ENCODE measurements at regions not wholly inside any gene's neighbourhood (a gene's known extent, or its start where the extent isn't known, plus 50 kb on each side); places are given as distances from the start of the nearest gene placed in this dataset.
"Not testable (repeated sequence)": the region's sequence is repeated elsewhere in the genome, so short reads cannot be mapped to it uniquely, and the experiment has no call there.

DNA sequence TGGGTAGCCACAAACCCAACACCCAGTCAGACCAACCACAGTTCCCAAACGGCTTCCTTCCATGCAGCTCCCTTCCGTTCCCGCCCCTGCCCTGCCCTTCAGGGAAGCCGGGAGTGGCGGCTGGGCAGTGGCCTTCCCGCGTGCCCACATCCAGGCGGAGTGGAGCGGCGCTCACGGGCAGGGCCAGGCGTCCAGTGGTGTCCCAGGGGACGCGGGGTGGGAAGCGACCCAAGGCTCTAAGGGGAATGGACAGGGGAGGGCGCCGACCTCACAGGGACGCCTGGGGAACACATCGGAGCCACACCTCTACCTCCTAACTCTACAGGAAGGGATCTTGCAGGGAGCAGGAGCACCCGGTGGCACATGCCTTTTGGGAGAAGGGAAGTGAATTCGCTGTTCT lies 225.9 kb upstream of the MGAT5 start:
- DNase-seq (ENCODE audit: low spot score in 2 of 2) (no peak), ATAC-seq (ENCODE audit: low read depth) (no peak)
- Mint-ChIP-seq H3K4me3 (no peak overlapping the region), H3K4me1 (peaks cover 5% of the 10 kb centered on the region), H3K9me3 (no peaks in the 10 kb centered on the region), H3K27ac (no peak overlapping the region), H3K27me3 (peaks cover 13% of the 10 kb centered on the region), H3K36me3 (no peaks in the 10 kb centered on the region)

GRCh38 chr2:134029418-134029817 lies 224.5 kb upstream of the MGAT5 start:
- DNase-seq (ENCODE audit: low spot score in 2 of 2): no peak
- Mint-ChIP-seq H3K9me3 (peaks cover 2% of the 10 kb centered on the region), H3K36me3 (no peaks in the 10 kb centered on the region), H3K27ac (no peak overlapping the region), H3K4me3 (no peak overlapping the region), H3K27me3 (peaks cover 13% of the 10 kb centered on the region), H3K4me1 (peaks cover 5% of the 10 kb centered on the region)
- no peak for ATAC-seq (ENCODE audit: low read depth)

DNA sequence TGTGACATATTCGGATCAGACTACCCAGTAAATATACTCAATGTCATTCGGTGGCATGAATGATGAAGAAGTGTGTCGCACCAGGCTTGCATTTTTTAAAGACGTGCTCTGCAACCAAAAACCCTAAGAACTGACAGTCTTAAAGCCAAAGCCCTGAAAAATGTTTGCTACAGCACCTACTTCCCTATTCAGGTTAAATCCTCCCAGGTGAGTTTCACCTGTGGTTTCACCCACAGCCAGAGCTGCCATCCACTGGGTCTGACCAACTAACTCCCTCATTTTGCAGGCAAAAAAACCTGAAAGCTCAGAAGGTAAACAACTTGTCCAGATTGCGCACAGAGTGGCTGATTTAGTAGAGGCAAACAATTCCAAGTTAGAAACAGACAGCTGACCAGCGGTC lies 222.3 kb upstream of the MGAT5 start:
- Mint-ChIP-seq H3K4me3 (no peak overlapping the region), H3K4me1 (peaks cover 9% of the 10 kb centered on the region), H3K9me3 (peaks cover 2% of the 10 kb centered on the region), H3K27me3 (peaks cover 11% of the 10 kb centered on the region), H3K27ac (no peak overlapping the region), H3K36me3 (peaks cover 5% of the 10 kb centered on the region)
- ATAC-seq (ENCODE audit: low read depth) (no peak), DNase-seq (ENCODE audit: low spot score in 2 of 2) (no peak)

- Mint-ChIP-seq H3K9me3 (peaks cover 4% of the 10 kb centered on the region), H3K27ac (no peak overlapping the region)
- ATAC-seq (ENCODE audit: low read depth): no peak
Measured at GRCh38 chr2:134035605-134036370, 218.1 kb upstream of the MGAT5 start.

DNA sequence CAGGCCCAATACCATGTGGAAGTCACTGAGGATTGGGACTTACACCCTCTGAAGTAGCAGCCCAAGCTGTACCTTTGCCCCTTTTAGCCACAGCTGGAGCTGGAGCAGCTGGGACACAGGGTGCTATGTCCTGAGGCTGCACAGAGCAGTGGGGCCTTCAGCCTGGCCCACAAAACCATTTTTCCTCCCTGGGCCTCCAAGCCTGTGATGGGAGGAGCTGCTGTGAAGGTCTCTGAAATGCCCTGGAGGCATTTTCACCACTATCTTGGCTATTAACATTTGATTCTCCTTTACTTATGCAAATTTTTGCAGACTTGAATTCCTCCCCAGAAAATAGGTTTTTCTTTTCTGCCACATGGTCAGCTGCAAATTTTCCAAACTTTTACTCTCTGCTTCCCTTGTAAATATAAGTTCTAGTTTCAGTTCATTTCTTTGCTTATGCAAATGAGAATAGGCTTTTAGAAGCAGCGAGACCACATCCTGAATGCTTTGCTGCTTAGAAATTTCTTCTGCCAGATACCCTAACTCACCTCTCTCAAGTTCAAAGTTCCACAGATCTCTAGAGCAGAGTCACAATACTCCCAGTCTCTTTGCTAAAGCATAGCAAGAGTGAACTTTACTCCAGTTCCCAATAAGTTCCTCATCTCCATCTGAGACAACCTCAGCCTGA lies 213.8 kb upstream of the MGAT5 start:
- Mint-ChIP-seq H3K4me3 (peak overlapping the region; percentile 77), H3K4me1 (peaks cover 39% of the 10 kb centered on the region), H3K27ac (peak overlapping the region; percentile 77), H3K27me3 (no peaks in the 10 kb centered on the region), H3K36me3 (peaks cover 10% of the 10 kb centered on the region), H3K9me3 (peaks cover 4% of the 10 kb centered on the region)
- ATAC-seq (ENCODE audit: low read depth): peak; percentile 82
- no peak for DNase-seq (ENCODE audit: low spot score in 2 of 2)

More at GRCh38 chr2:134035605-134036370, 218.1 kb upstream of the MGAT5 start:
- DNase-seq (ENCODE audit: low spot score in 2 of 2): no peak
- peaks cover 12% of the 10 kb centered on the region for H3K36me3 Mint-ChIP-seq
- H3K4me1 Mint-ChIP-seq: peaks cover 25% of the 10 kb centered on the region
- no peak overlapping the region for H3K4me3 Mint-ChIP-seq
- H3K27me3 Mint-ChIP-seq: no peaks in the 10 kb centered on the region

GRCh38 chr2:134040626-134041172 lies 213.2 kb upstream of the MGAT5 start:
- H3K27me3 Mint-ChIP-seq; DNase-seq (ENCODE audit: low spot score in 2 of 2); H3K9me3 Mint-ChIP-seq: not testable (repeated sequence)
- Mint-ChIP-seq H3K36me3 (peaks cover 14% of the 10 kb centered on the region), H3K4me3 (peak overlapping the region; percentile 77), H3K4me1 (peaks cover 39% of the 10 kb centered on the region), H3K27ac (peak overlapping the region; percentile 77)
- peak; percentile 54 for ATAC-seq (ENCODE audit: low read depth)

- peak; percentile 41 for ATAC-seq (ENCODE audit: low read depth)
- Mint-ChIP-seq H3K4me1 (peaks cover 37% of the 10 kb centered on the region), H3K36me3 (peaks cover 13% of the 10 kb centered on the region), H3K4me3 (no peak overlapping the region), H3K9me3 (peaks cover 11% of the 10 kb centered on the region), H3K27ac (no peak overlapping the region), H3K27me3 (no peaks in the 10 kb centered on the region)
- no peak for DNase-seq (ENCODE audit: low spot score in 2 of 2)
Measured at GRCh38 chr2:134041877-134042276, 212.0 kb upstream of the MGAT5 start.

GRCh38 chr2:134043028-134043427 lies 210.8 kb upstream of the MGAT5 start:
- H3K9me3 Mint-ChIP-seq: peaks cover 11% of the 10 kb centered on the region

GRCh38 chr2:134052173-134052572 lies 201.7 kb upstream of the MGAT5 start:
- H3K36me3 Mint-ChIP-seq: no peaks in the 10 kb centered on the region
- DNase-seq (ENCODE audit: low spot score in 2 of 2): no peak
- ATAC-seq (ENCODE audit: low read depth): peak; percentile 27
- no peaks in the 10 kb centered on the region for H3K27me3 Mint-ChIP-seq
- peaks cover 13% of the 10 kb centered on the region for H3K9me3 Mint-ChIP-seq
- no peak overlapping the region for H3K4me3 Mint-ChIP-seq
- peaks cover 10% of the 10 kb centered on the region for H3K4me1 Mint-ChIP-seq
- H3K27ac Mint-ChIP-seq: peak overlapping the region; percentile 3

More at GRCh38 chr2:134043028-134043427, 210.8 kb upstream of the MGAT5 start:
- H3K4me3 Mint-ChIP-seq: peak overlapping the region; percentile 15
- DNase-seq (ENCODE audit: low spot score in 2 of 2); H3K27ac Mint-ChIP-seq; H3K27me3 Mint-ChIP-seq; ATAC-seq (ENCODE audit: low read depth); H3K36me3 Mint-ChIP-seq: not testable (repeated sequence)
- peaks cover 36% of the 10 kb centered on the region for H3K4me1 Mint-ChIP-seq

GRCh38 chr2:134056173-134056572 lies 197.7 kb upstream of the MGAT5 start:
- DNase-seq (ENCODE audit: low spot score in 2 of 2): no peak
- H3K27me3 Mint-ChIP-seq: no peaks in the 10 kb centered on the region
- no peak overlapping the region for H3K27ac Mint-ChIP-seq
- no peaks in the 10 kb centered on the region for H3K36me3 Mint-ChIP-seq
- peaks cover 5% of the 10 kb centered on the region for H3K4me1 Mint-ChIP-seq
- ATAC-seq (ENCODE audit: low read depth): no peak
- peaks cover 11% of the 10 kb centered on the region for H3K9me3 Mint-ChIP-seq
- H3K4me3 Mint-ChIP-seq: no peak overlapping the region

- not testable (repeated sequence) for H3K9me3 Mint-ChIP-seq; H3K4me1 Mint-ChIP-seq; H3K27me3 Mint-ChIP-seq; ATAC-seq (ENCODE audit: low read depth); DNase-seq (ENCODE audit: low spot score in 2 of 2); H3K36me3 Mint-ChIP-seq; H3K4me3 Mint-ChIP-seq; H3K27ac Mint-ChIP-seq
Measured at GRCh38 chr2:134061066-134061465, 192.8 kb upstream of the MGAT5 start.

- H3K4me1 Mint-ChIP-seq; DNase-seq (ENCODE audit: low spot score in 2 of 2); H3K4me3 Mint-ChIP-seq; ATAC-seq (ENCODE audit: low read depth); H3K27me3 Mint-ChIP-seq; H3K9me3 Mint-ChIP-seq; H3K36me3 Mint-ChIP-seq; H3K27ac Mint-ChIP-seq: not testable (repeated sequence)
Measured at GRCh38 chr2:134062235-134062634, 191.6 kb upstream of the MGAT5 start.

- H3K4me3 Mint-ChIP-seq; H3K4me1 Mint-ChIP-seq; H3K27ac Mint-ChIP-seq; H3K27me3 Mint-ChIP-seq; DNase-seq (ENCODE audit: low spot score in 2 of 2); H3K9me3 Mint-ChIP-seq; ATAC-seq (ENCODE audit: low read depth); H3K36me3 Mint-ChIP-seq: not testable (repeated sequence)
Measured at GRCh38 chr2:134063916-134064315, 190.0 kb upstream of the MGAT5 start.

DNA sequence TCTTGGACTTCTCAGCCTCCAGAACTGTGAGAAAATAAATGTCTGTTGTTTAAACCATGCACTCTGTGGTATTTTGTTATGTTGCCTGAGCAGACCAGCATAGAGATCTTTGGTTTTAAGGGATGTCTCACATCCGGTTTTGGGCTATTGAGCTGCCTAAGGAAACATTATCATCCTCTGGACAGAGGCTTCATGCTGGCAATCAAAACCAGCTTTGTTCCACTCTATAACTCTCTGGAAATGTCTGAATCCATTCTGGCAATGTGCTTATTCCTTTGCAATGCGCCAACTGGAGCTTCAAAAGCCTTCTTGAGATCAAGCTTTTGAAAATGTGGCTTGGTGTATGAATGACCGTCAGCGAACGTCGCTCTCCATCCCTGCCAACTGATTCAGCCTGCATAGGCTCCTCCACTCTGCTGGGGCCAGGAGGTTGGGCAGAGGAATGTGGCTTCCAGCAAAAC lies 183.6 kb upstream of the MGAT5 start:
- Mint-ChIP-seq H3K4me1 (no peaks in the 10 kb centered on the region), H3K9me3 (peaks cover 4% of the 10 kb centered on the region), H3K27ac (no peak overlapping the region), H3K4me3 (no peak overlapping the region), H3K27me3 (no peaks in the 10 kb centered on the region), H3K36me3 (no peaks in the 10 kb centered on the region)
- DNase-seq (ENCODE audit: low spot score in 2 of 2) (no peak), ATAC-seq (ENCODE audit: low read depth) (no peak)
